ENCODE measurements at regions not wholly inside any gene's neighbourhood (a gene's known extent, or its start where the extent isn't known, plus 50 kb on each side); places are given as distances from the start of the nearest gene placed in this dataset.

GRCh38 chr2:217687771-217688170 lies 315.0 kb downstream of the TNS1 start:
- H3K4me1 ChIP-seq (ENCODE audit: control insufficient read depth in 1 of 2, insufficient read depth in 2 of 2, low read length in 2 of 2) = no peaks in the 10 kb centered on the region
- Mint-ChIP-seq H3K4me3 (no peak overlapping the region), H3K27me3 (ENCODE audit: low read depth in 3 of 3) (peaks cover 0 to 10% (median 10%) of the 10 kb centered on the region in 3 donors), H3K4me1 (peaks cover 4% of the 10 kb centered on the region), H3K36me3 (no peaks in the 10 kb centered on the region), H3K27ac (no peak overlapping the region), H3K9me3 (peaks cover 0 to 2% (median 0%) of the 10 kb centered on the region in 7 donors)
- H2AFZ ChIP-seq (ENCODE audit: insufficient read depth, low read depth, low read length, poor library complexity, severe bottlenecking) = no peak overlapping the region
- no peak overlapping the region for H3K9ac ChIP-seq (ENCODE audit: insufficient read depth, low read length, poor library complexity, severe bottlenecking)
- no peak for TF ChIP-seq CTCF (IDR thresholded peaks at IDR 0.05)
- no peak overlapping the region for H3K27ac ChIP-seq (ENCODE audit: low read depth in 1 of 2, low read length in 2 of 2)
- intact Hi-C loops (cut with micrococcal nuclease) = no loop called here
- H3K9me3 ChIP-seq (replicated peaks in 1 of 2; ENCODE audit: control insufficient read depth in 1 of 2, insufficient read depth in 1 of 2, low read length in 2 of 2) = no peaks in the 10 kb centered on the region
- no peaks in the 10 kb centered on the region for H3K79me2 ChIP-seq (ENCODE audit: insufficient read depth, low read length)
- no peak overlapping the region for H3K4me3 ChIP-seq (replicated peaks in 1 of 3; ENCODE audit: low read depth in 2 of 3, low read length in 3 of 3)
- WGBS (ENCODE audit: insufficient coverage) = no CpG with 5 or more reads among the region's 6 CpGs
- no peaks in the 10 kb centered on the region for H3K27me3 ChIP-seq (ENCODE audit: control insufficient read depth in 2 of 2, insufficient read depth in 2 of 2, low read length in 2 of 2)
- no peak overlapping the region for H3K4me2 ChIP-seq (replicated peaks; ENCODE audit: extremely low read depth, low read length, poor library complexity, severe bottlenecking)
- H4K20me1 ChIP-seq (ENCODE audit: insufficient read depth, low read length) = no peaks in the 10 kb centered on the region
- no peak for DNase-seq
- no peaks in the 10 kb centered on the region for H3K36me3 ChIP-seq (replicated peaks in 1 of 2; ENCODE audit: control insufficient read depth in 1 of 2, insufficient read depth in 2 of 2, low read length in 2 of 2)

DNA sequence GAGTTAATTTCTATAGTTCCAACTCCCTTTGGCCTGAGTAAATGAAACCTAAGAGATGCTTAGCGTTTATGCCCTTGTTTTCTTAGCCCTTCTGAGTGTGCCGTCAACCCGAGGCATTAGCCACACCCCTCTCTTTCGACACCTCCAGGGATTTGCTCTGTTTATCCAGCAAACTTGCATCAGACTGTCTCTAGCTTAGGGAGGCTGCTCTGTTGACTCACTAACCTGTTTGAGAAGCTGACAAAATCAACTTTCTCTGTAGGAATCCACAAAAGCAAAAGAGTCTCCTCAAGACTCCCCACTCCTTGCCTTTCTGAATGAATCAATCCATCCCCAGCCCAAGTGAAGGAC lies 317.6 kb downstream of the TNS1 start:
- Mint-ChIP-seq H3K27ac (no peak overlapping the region), H3K4me3 (no peak overlapping the region), H3K36me3 (no peaks in the 10 kb centered on the region), H3K9me3 (peaks cover 0 to 2% (median 1%) of the 10 kb centered on the region in 7 donors), H3K27me3 (ENCODE audit: low read depth in 3 of 3) (peaks cover 0 to 12% (median 11%) of the 10 kb centered on the region in 3 donors), H3K4me1 (peaks cover 4% of the 10 kb centered on the region)
- Histone ChIP-seq H4K20me1 (ENCODE audit: insufficient read depth, low read length) (no peaks in the 10 kb centered on the region), H2AFZ (ENCODE audit: insufficient read depth, low read depth, low read length, poor library complexity, severe bottlenecking) (no peak overlapping the region), H3K36me3 (replicated peaks in 1 of 2; ENCODE audit: control insufficient read depth in 1 of 2, insufficient read depth in 2 of 2, low read length in 2 of 2) (no peaks in the 10 kb centered on the region), H3K4me2 (replicated peaks; ENCODE audit: extremely low read depth, low read length, poor library complexity, severe bottlenecking) (no peak overlapping the region), H3K4me3 (replicated peaks in 1 of 3; ENCODE audit: low read depth in 2 of 3, low read length in 3 of 3) (no peak overlapping the region), H3K79me2 (ENCODE audit: insufficient read depth, low read length) (no peaks in the 10 kb centered on the region), H3K27me3 (ENCODE audit: control insufficient read depth in 2 of 2, insufficient read depth in 2 of 2, low read length in 2 of 2) (no peaks in the 10 kb centered on the region), H3K27ac (ENCODE audit: low read depth in 1 of 2, low read length in 2 of 2) (no peak overlapping the region), H3K4me1 (ENCODE audit: control insufficient read depth in 1 of 2, insufficient read depth in 2 of 2, low read length in 2 of 2) (no peaks in the 10 kb centered on the region), H3K9me3 (replicated peaks in 1 of 2; ENCODE audit: control insufficient read depth in 1 of 2, insufficient read depth in 1 of 2, low read length in 2 of 2) (no peaks in the 10 kb centered on the region), H3K9ac (ENCODE audit: insufficient read depth, low read length, poor library complexity, severe bottlenecking) (no peak overlapping the region)
- intact Hi-C loops (cut with micrococcal nuclease) = no loop called here
- WGBS (ENCODE audit: insufficient coverage) = 41% methylated on average over 4 of the region's 4 CpGs
- TF ChIP-seq CTCF (IDR thresholded peaks at IDR 0.05) = no peak
- no peak for DNase-seq

Data from CD14-positive monocyte (primary cell).